ENCODE measurements at regions not wholly inside any gene's neighbourhood (a gene's known extent, or its start where the extent isn't known, plus 50 kb on each side); places are given as distances from the start of the nearest gene placed in this dataset.

DNA sequence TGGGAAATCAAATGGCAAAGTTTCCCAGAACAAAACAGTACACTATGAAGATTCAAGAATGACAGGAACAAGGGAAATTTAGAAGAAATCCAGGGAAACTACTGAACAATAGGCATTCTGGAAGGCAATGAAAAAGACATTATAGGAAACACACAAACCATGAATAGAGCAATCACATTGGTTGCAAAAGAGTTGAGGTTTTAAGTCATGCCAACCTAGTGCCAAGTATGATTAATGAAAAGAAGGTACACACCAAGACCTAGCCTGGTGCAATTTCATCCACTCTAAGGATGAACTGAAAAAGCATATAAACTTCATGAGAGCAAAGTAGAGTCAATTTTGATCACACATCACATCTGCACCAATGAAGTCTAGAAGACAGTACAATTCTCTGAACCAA, 326.9 kb downstream of the PDHA2 start:
- TF ChIP-seq FOXM1 (IDR thresholded peaks at IDR 0.05; ENCODE audit: borderline replicate concordance, low read depth) (no peak), RAD21 (IDR thresholded peaks at IDR 0.05; ENCODE audit: low read depth) (no peak), USF1 (IDR thresholded peaks at IDR 0.05) (no peak), TAF1 (IDR thresholded peaks at IDR 0.05; ENCODE audit: low read depth) (no peak)
- TF ChIP-seq, protein P1, sequence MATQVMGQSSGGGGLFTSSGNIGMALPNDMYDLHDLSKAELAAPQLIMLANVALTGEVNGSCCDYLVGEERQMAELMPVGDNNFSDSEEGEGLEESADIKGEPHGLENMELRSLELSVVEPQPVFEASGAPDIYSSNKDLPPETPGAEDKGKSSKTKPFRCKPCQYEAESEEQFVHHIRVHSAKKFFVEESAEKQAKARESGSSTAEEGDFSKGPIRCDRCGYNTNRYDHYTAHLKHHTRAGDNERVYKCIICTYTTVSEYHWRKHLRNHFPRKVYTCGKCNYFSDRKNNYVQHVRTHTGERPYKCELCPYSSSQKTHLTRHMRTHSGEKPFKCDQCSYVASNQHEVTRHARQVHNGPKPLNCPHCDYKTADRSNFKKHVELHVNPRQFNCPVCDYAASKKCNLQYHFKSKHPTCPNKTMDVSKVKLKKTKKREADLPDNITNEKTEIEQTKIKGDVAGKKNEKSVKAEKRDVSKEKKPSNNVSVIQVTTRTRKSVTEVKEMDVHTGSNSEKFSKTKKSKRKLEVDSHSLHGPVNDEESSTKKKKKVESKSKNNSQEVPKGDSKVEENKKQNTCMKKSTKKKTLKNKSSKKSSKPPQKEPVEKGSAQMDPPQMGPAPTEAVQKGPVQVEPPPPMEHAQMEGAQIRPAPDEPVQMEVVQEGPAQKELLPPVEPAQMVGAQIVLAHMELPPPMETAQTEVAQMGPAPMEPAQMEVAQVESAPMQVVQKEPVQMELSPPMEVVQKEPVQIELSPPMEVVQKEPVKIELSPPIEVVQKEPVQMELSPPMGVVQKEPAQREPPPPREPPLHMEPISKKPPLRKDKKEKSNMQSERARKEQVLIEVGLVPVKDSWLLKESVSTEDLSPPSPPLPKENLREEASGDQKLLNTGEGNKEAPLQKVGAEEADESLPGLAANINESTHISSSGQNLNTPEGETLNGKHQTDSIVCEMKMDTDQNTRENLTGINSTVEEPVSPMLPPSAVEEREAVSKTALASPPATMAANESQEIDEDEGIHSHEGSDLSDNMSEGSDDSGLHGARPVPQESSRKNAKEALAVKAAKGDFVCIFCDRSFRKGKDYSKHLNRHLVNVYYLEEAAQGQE (IDR thresholded peaks at IDR 0.05; ENCODE audit: low read depth) = no peak
- TF ChIP-seq, protein P2, sequence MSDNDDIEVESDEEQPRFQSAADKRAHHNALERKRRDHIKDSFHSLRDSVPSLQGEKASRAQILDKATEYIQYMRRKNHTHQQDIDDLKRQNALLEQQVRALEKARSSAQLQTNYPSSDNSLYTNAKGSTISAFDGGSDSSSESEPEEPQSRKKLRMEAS (IDR thresholded peaks at IDR 0.05) = no peak

- TF ChIP-seq CEBPB (IDR thresholded peaks at IDR 0.05) (no peak), EGR1 (IDR thresholded peaks at IDR 0.05) (no peak), TAF1 (IDR thresholded peaks at IDR 0.05; ENCODE audit: low read depth) (no peak), CREB1 (IDR thresholded peaks at IDR 0.05; ENCODE audit: low read depth) (no peak), FOXM1 (IDR thresholded peaks at IDR 0.05; ENCODE audit: borderline replicate concordance, low read depth) (no peak), RAD21 (IDR thresholded peaks at IDR 0.05; ENCODE audit: low read depth) (no peak), TEAD4 (IDR thresholded peaks at IDR 0.05) (no peak), TCF12 (IDR thresholded peaks at IDR 0.05; ENCODE audit: low read depth) (no peak), ZBTB7A (IDR thresholded peaks at IDR 0.05; ENCODE audit: low read depth) (no peak), EP300 (IDR thresholded peaks at IDR 0.05; ENCODE audit: borderline replicate concordance) (no peak), NFIC (IDR thresholded peaks at IDR 0.05) (no peak), YY1 (IDR thresholded peaks at IDR 0.05; ENCODE audit: low read depth) (no peak), USF1 (IDR thresholded peaks at IDR 0.05) (no peak)
- TF ChIP-seq, protein P1 (IDR thresholded peaks at IDR 0.05; ENCODE audit: low read depth) = no peak
- TF ChIP-seq, protein P2 (IDR thresholded peaks at IDR 0.05) = no peak
Measured at GRCh38 chr4:96170198-96170597, 330.3 kb downstream of the PDHA2 start.

- TF ChIP-seq TAF1 (IDR thresholded peaks at IDR 0.05; ENCODE audit: low read depth) (no peak), EP300 (IDR thresholded peaks at IDR 0.05; ENCODE audit: borderline replicate concordance) (no peak), YY1 (IDR thresholded peaks at IDR 0.05; ENCODE audit: low read depth) (no peak), EGR1 (IDR thresholded peaks at IDR 0.05) (no peak), RAD21 (IDR thresholded peaks at IDR 0.05; ENCODE audit: low read depth) (no peak), NFIC (IDR thresholded peaks at IDR 0.05) (no peak)
- TF ChIP-seq, protein P2 (IDR thresholded peaks at IDR 0.05) = no peak
- TF ChIP-seq, protein P1 (IDR thresholded peaks at IDR 0.05; ENCODE audit: low read depth) = no peak
Measured at GRCh38 chr4:96173756-96174155, 333.9 kb downstream of the PDHA2 start.

- no peak for TF ChIP-seq EGR1 (IDR thresholded peaks at IDR 0.05)
- no peak for TF ChIP-seq TCF12 (IDR thresholded peaks at IDR 0.05; ENCODE audit: low read depth)
- no peak for TF ChIP-seq ZBTB7A (IDR thresholded peaks at IDR 0.05; ENCODE audit: low read depth)
- TF ChIP-seq, protein P2 (IDR thresholded peaks at IDR 0.05) = no peak
- TF ChIP-seq TAF1 (IDR thresholded peaks at IDR 0.05; ENCODE audit: low read depth) = no peak
- TF ChIP-seq NFIC (IDR thresholded peaks at IDR 0.05) = no peak
- no peak for TF ChIP-seq USF1 (IDR thresholded peaks at IDR 0.05)
- TF ChIP-seq, protein P1 (IDR thresholded peaks at IDR 0.05; ENCODE audit: low read depth) = no peak
- no peak for TF ChIP-seq CREB1 (IDR thresholded peaks at IDR 0.05; ENCODE audit: low read depth)
- TF ChIP-seq YY1 (IDR thresholded peaks at IDR 0.05; ENCODE audit: low read depth) = no peak
- TF ChIP-seq TEAD4 (IDR thresholded peaks at IDR 0.05) = no peak
- TF ChIP-seq EP300 (IDR thresholded peaks at IDR 0.05; ENCODE audit: borderline replicate concordance) = no peak
- TF ChIP-seq RAD21 (IDR thresholded peaks at IDR 0.05; ENCODE audit: low read depth) = no peak
- TF ChIP-seq CEBPB (IDR thresholded peaks at IDR 0.05) = no peak
- no peak for TF ChIP-seq FOXM1 (IDR thresholded peaks at IDR 0.05; ENCODE audit: borderline replicate concordance, low read depth)
Measured at GRCh38 chr4:96175871-96176270, 336.0 kb downstream of the PDHA2 start.

All from Ishikawa (cell line).